Spleen (tissue), 7 donors: ENCODE measurements at regions not wholly inside any gene's neighbourhood (a gene's known extent, or its start where the extent isn't known, plus 50 kb on each side); places are given as distances from the start of the nearest gene placed in this dataset.

Experiments used
- CTCF ChIP-seq, 11 experiments: fragments of 200-600 bp in 7 of 11; fragments of 450-650 bp in 4 of 11; sonication (generic) in 4 of 11; IDR thresholded peaks in 8 of 11; conservative IDR thresholded peaks in 3 of 11; 1 replicate in 7 of 11; 2 replicates in 4 of 11; pipeline versions ENCODE4 v1.4.0 to v1.8.0; 2016 to 2021; ENCODE audit warnings: antibody characterized with exemption in 11 of 11, inconsistent platforms in 4 of 11, mild to moderate bottlenecking in 1 of 11
- POLR2A ChIP-seq, 3 donors: fragments of 450-650 bp; IDR thresholded peaks; one replicate each; pipeline ENCODE4 v1.5.1; 2017; ENCODE audit warnings: antibody characterized with exemption in 3 of 3, mild to moderate bottlenecking in 1 of 3
- POLR2AphosphoS5 ChIP-seq, 3 donors: sonication (generic); formaldehyde crosslinking; IDR thresholded peaks; one replicate each; pipeline ENCODE4 v1.5.1; 2017; ENCODE audit warnings: antibody characterized with exemption in 3 of 3
- donor health status: DM: no; HTN: no; CAD: no; lungs with moderate emphysema.
- donor health status: DM: no; HTN: no; CAD: no.
- donor health status: DM: no; HTN: no; CAD: no.

GRCh38 chr14:38129192-38129591 lies 78.5 kb upstream of the SSTR1 start:
- TF ChIP-seq CTCF (IDR thresholded peaks at IDR 0.05 in 8 of 11, conservative IDR thresholded peaks at IDR 0.05 in 3 of 11): no peak
- TF ChIP-seq POLR2A (IDR thresholded peaks at IDR 0.05): no peak
- TF ChIP-seq POLR2AphosphoS5 (IDR thresholded peaks at IDR 0.05): no peak
